H1 (cell line): ENCODE measurements at regions not wholly inside any gene's neighbourhood (a gene's known extent, or its start where the extent isn't known, plus 50 kb on each side); places are given as distances from the start of the nearest gene placed in this dataset.

Experiments
- CTCF ChIA-PET: fragments of 300-600 bp; sonication (Branson Sonifier 250); formaldehyde crosslinking; loops from one replicate; lab custom pipeline; 2021; ENCODE audit not compliant: partially characterized antibody; lab: Charles Lee
- POLR2A ChIA-PET: fragments of 300-600 bp; sonication (Branson Sonifier 250); formaldehyde crosslinking; loops from one replicate; lab custom pipeline; 2021; ENCODE audit warnings: inconsistent platforms; ENCODE audit not compliant: partially characterized antibody; lab: Charles Lee
- DNase-seq, 2 experiments: peaks; one replicate each; pipeline versions ENCODE4 v3.0.0 to v3.0.0-alpha.2; 2010 to 2022; ENCODE audit warnings: low spot score in 2 of 2, low read depth in 1 of 2, mixed read lengths in 1 of 2
- FAIRE-seq: peaks from 2 replicates; lab custom pipeline; 2011; peaks lifted over from hg19 to GRCh38; lab: Jason Lieb, UNC
- H2AFZ ChIP-seq: 2 replicates; pipeline ENCODE4 v1.8.1; 2012; ENCODE audit warnings: low read length, inconsistent platforms
- H2AK5ac ChIP-seq: 2 replicates; pipeline ENCODE4 v1.6.1; 2013; ENCODE audit warnings: low read depth, low read length
- H2BK120ac ChIP-seq: replicated peaks from 2 replicates; pipeline ENCODE3; 2013; ENCODE audit warnings: low read depth, low read length, inconsistent platforms
- H2BK12ac ChIP-seq: 2 replicates; pipeline ENCODE4 v1.6.1; 2013; ENCODE audit warnings: low read depth, low read length
- H2BK15ac ChIP-seq: 2 replicates; pipeline ENCODE4 v1.6.1; 2013; ENCODE audit warnings: low read length
- H2BK20ac ChIP-seq: 2 replicates; pipeline ENCODE4 v1.6.1; 2013; ENCODE audit warnings: low read length
- H2BK5ac ChIP-seq: 2 replicates; pipeline ENCODE4 v1.6.1; 2013; ENCODE audit warnings: low read depth, low read length
- H3K14ac ChIP-seq: 2 replicates; pipeline ENCODE4 v1.6.1; 2013; ENCODE audit warnings: inconsistent platforms; ENCODE audit not compliant: insufficient read length
- H3K18ac ChIP-seq: 2 replicates; pipeline ENCODE4 v1.6.1; 2013; ENCODE audit warnings: low read length; ENCODE audit errors: extremely low read depth
- H3K23ac ChIP-seq: 2 replicates; pipeline ENCODE4 v1.6.1; 2013; ENCODE audit warnings: inconsistent platforms; ENCODE audit not compliant: insufficient read length
- H3K23me2 ChIP-seq: 2 replicates; pipeline ENCODE4 v1.6.1; 2013; ENCODE audit warnings: low read depth, low read length
- H3K27ac ChIP-seq: 2 replicates; pipeline ENCODE4 v1.6.1; 2011; ENCODE audit warnings: low read depth, low read length, inconsistent platforms
- H3K27me3 ChIP-seq, 4 experiments: replicated peaks in 1 of 4; 1 replicate in 1 of 4; 2 replicates in 3 of 4; pipeline versions ENCODE4 v1.6.1 to v1.8.1; 2011 to 2013; ENCODE audit warnings: low read length in 3 of 4, mild to moderate bottlenecking in 3 of 4, inconsistent platforms in 2 of 4, mixed read lengths in 2 of 4, moderate library complexity in 1 of 4; ENCODE audit not compliant: control insufficient read depth in 3 of 4, insufficient read depth in 3 of 4; ENCODE audit errors: extremely low read depth in 1 of 4
- H3K36me3 ChIP-seq, 4 experiments: 2 replicates each; pipeline versions ENCODE4 v1.6.1 to v1.8.1; 2011 to 2013; ENCODE audit warnings: mild to moderate bottlenecking in 4 of 4, low read length in 3 of 4, moderate library complexity in 2 of 4, control low read depth in 1 of 4, inconsistent platforms in 1 of 4; ENCODE audit not compliant: insufficient read depth in 4 of 4, control insufficient read depth in 2 of 4
- H3K4ac ChIP-seq: replicated peaks from 2 replicates; pipeline ENCODE3; 2013; ENCODE audit warnings: low read length, low read depth, mixed read lengths, inconsistent platforms; ENCODE audit not compliant: insufficient read length
- H3K4me1 ChIP-seq, 4 experiments: replicated peaks in 1 of 4; 1 replicate in 1 of 4; 2 replicates in 3 of 4; pipeline versions ENCODE4 v1.6.1 to v1.8.1; 2011 to 2013; ENCODE audit warnings: low read length in 3 of 4, inconsistent platforms in 2 of 4, mixed read lengths in 1 of 4; ENCODE audit not compliant: insufficient read depth in 4 of 4, control insufficient read depth in 3 of 4
- H3K4me2 ChIP-seq, 2 experiments: 2 replicates each; pipeline versions ENCODE4 v1.6.1 to v1.8.1; 2011 to 2013; ENCODE audit warnings: low read depth in 2 of 2, low read length in 2 of 2, control low read depth in 1 of 2, inconsistent platforms in 1 of 2, mild to moderate bottlenecking in 1 of 2; ENCODE audit not compliant: insufficient read depth in 1 of 2
- H3K4me3 ChIP-seq, 4 experiments: fragments of 200-600, 300-600 bp in 1 of 4; sonication (generic), shearing (Covaris generic), sonication (Bioruptor Twin) in 1 of 4; 2 replicates each; pipeline versions ENCODE4 v1.5.1 to v1.8.1; 2011 to 2016; ENCODE audit warnings: low read length in 4 of 4, low read depth in 3 of 4, control low read depth in 2 of 4, inconsistent platforms in 2 of 4, mild to moderate bottlenecking in 2 of 4, mixed read lengths in 1 of 4, moderate library complexity in 1 of 4; ENCODE audit not compliant: insufficient read depth in 2 of 4; ENCODE audit errors: extremely low read depth in 1 of 4
- H3K56ac ChIP-seq: replicated peaks from 2 replicates; pipeline ENCODE3; 2013; ENCODE audit warnings: low read depth, mild to moderate bottlenecking, mixed read lengths, low read length, inconsistent platforms; ENCODE audit not compliant: insufficient read length
- H3K79me1 ChIP-seq: 2 replicates; pipeline ENCODE4 v1.6.1; 2013; ENCODE audit warnings: low read depth, low read length, control low read depth
- H3K79me2 ChIP-seq, 2 experiments: 2 replicates each; pipeline versions ENCODE4 v1.6.1 to v1.8.1; 2012 to 2013; ENCODE audit warnings: low read length in 2 of 2, mild to moderate bottlenecking in 2 of 2, inconsistent platforms in 1 of 2; ENCODE audit not compliant: insufficient read depth in 2 of 2, control insufficient read depth in 1 of 2
- H3K9ac ChIP-seq, 4 experiments: replicated peaks in 1 of 4; 1 replicate in 1 of 4; 2 replicates in 3 of 4; pipeline versions ENCODE4 v1.6.1 to v1.8.1; 2011 to 2013; ENCODE audit warnings: low read depth in 3 of 4, low read length in 3 of 4, control low read depth in 2 of 4, mild to moderate bottlenecking in 2 of 4, moderate library complexity in 2 of 4, inconsistent platforms in 1 of 4; ENCODE audit errors: extremely low read depth in 1 of 4
- H3K9me3 ChIP-seq, 2 experiments: 2 replicates each; pipeline versions ENCODE4 v1.6.1 to v1.8.1; 2012 to 2013; ENCODE audit warnings: mild to moderate bottlenecking in 2 of 2, moderate library complexity in 2 of 2, control low read depth in 1 of 2, inconsistent platforms in 1 of 2, low read depth in 1 of 2, low read length in 1 of 2, mixed read lengths in 1 of 2; ENCODE audit not compliant: insufficient read depth in 2 of 2
- H4K20me1 ChIP-seq, 2 experiments: replicated peaks in 1 of 2; 2 replicates each; pipeline versions ENCODE3 to v1.8.1; 2011 to 2013; ENCODE audit warnings: inconsistent platforms in 2 of 2, low read length in 2 of 2, mild to moderate bottlenecking in 1 of 2; ENCODE audit not compliant: insufficient read depth in 2 of 2, control insufficient read depth in 1 of 2
- H4K5ac ChIP-seq: 2 replicates; pipeline ENCODE4 v1.6.1; 2013; ENCODE audit warnings: low read length, low read depth, mixed read lengths, inconsistent platforms; ENCODE audit not compliant: insufficient read length
- H4K8ac ChIP-seq: 2 replicates; pipeline ENCODE4 v1.8.0; 2013; ENCODE audit warnings: mild to moderate bottlenecking, moderate library complexity, low read length, inconsistent platforms; ENCODE audit not compliant: insufficient read depth; ENCODE audit errors: extremely low read depth
- H4K91ac ChIP-seq: replicated peaks from 2 replicates; pipeline ENCODE3; 2013; ENCODE audit warnings: low read length, mixed read lengths, inconsistent platforms; ENCODE audit not compliant: insufficient read length
- ATF3 ChIP-seq: IDR thresholded peaks from 2 replicates; pipeline ENCODE4 v1.6.1; 2011; ENCODE audit warnings: low read depth, mild to moderate bottlenecking, low read length; ENCODE audit not compliant: insufficient read depth
- TEAD4 ChIP-seq: IDR thresholded peaks from 2 replicates; pipeline ENCODE4 v1.6.1; 2012; ENCODE audit warnings: low read depth, low read length, inconsistent platforms, mixed read lengths
- WGBS, 2 experiments: shearing (Covaris generic) in 1 of 2; methylation state at CpG; one replicate each; pipeline versions ENCODE4 v1.1.6 to v1.1.7; 2013 to 2015; ENCODE audit warnings: low lambda C conversion rate in 2 of 2, mixed read lengths in 2 of 2, inconsistent platforms in 1 of 2, low coverage in 1 of 2, missing lambda C conversion rate in 1 of 2; ENCODE audit not compliant: insufficient replicate concordance in 2 of 2, insufficient coverage in 1 of 2, insufficient read length in 1 of 2; ENCODE audit errors: extremely low coverage in 1 of 2, missing lambda C conversion rate in 1 of 2; 5-methylcytosine and 5-hydroxymethylcytosine counted together

- Histone ChIP-seq H4K8ac (no peak overlapping the region), H2BK12ac (no peak overlapping the region), H3K23ac (no peak overlapping the region), H4K20me1 (no peaks in the 10 kb centered on the region), H3K4me2 (peak overlapping the region in 1 of 2 experiments; percentile 39; a peak in 1 of 4 replicates), H3K79me1 (no peaks in the 10 kb centered on the region), H3K4me1 (peaks cover 0 to 3% (median 2%) of the 10 kb centered on the region in 4 experiments; a peak in 2 of 7 replicates), H2BK5ac (no peak overlapping the region), H3K18ac (no peak overlapping the region), H4K91ac (no peak overlapping the region), H3K79me2 (no peaks in the 10 kb centered on the region), H2BK120ac (no peak overlapping the region), H2AK5ac (no peak overlapping the region), H3K27me3 (no peaks in the 10 kb centered on the region), H3K23me2 (no peaks in the 10 kb centered on the region), H3K56ac (no peak overlapping the region), H3K14ac (no peak overlapping the region), H3K36me3 (no peaks in the 10 kb centered on the region; a peak in 2 of 8 replicates), H2AFZ (no peak overlapping the region), H3K4me3 (no peak overlapping the region), H3K4ac (no peak overlapping the region), H2BK15ac (no peak overlapping the region), H2BK20ac (no peak overlapping the region), H3K27ac (no peak overlapping the region), H3K9ac (no peak overlapping the region), H3K9me3 (no peaks in the 10 kb centered on the region), H4K5ac (no peak overlapping the region)
- POLR2A ChIA-PET, result interaction anchor here (1.1 kb wide), 1 partner anchor 11 kb away, joined by 3 read pairs; no protein-coding TSS in a partner anchor
- no peak for TF ChIP-seq ATF3
- 0 out of 2 replicates have a peak, but pooled peaks have one; percentile 25 for TF ChIP-seq TEAD4
- CTCF ChIA-PET, result interaction anchor here (0.8 to 1.3 kb wide), 3 partner anchors 9 to 47 kb away, joined by 3 to 4 read pairs (median 4); no protein-coding TSS in a partner anchor
- FAIRE-seq (peak; percentile 75), DNase-seq (peak in 1 of 2 experiments; percentile 23)
- 86% methylated on average over 2 of the region's 2 CpGs; no CpG with 5 or more reads in 1 of the 2 experiments for WGBS, 2 experiments
Measured at GRCh38 chr6:147033267-147033666, 170.9 kb upstream of the STXBP5 start.
